HepG2 (cell line): ENCODE measurements at regions not wholly inside any gene's neighbourhood (a gene's known extent, or its start where the extent isn't known, plus 50 kb on each side); places are given as distances from the start of the nearest gene placed in this dataset.

Experiments used
- HDAC6 ChIP-seq: fragments of 200-600 bp; sonication (generic); IDR thresholded peaks from 2 replicates; pipeline ENCODE4 v1.7.0; 2017; ENCODE audit warnings: mild to moderate bottlenecking, antibody characterized with exemption, low read length, low read depth
- PHF8 ChIP-seq: sonication (generic); formaldehyde crosslinking; IDR thresholded peaks from 2 replicates; pipeline ENCODE4 v1.5.0; 2020; ENCODE audit warnings: missing genetic modification reagents
- RNF219 ChIP-seq: sonication (generic); formaldehyde crosslinking; IDR thresholded peaks from 2 replicates; pipeline ENCODE4 v1.5.0; 2020; ENCODE audit warnings: mild to moderate bottlenecking, missing genetic modification reagents
- ZNF83 ChIP-seq: sonication (generic); formaldehyde crosslinking; IDR thresholded peaks from 2 replicates; pipeline ENCODE4 v1.4.0; 2020; ENCODE audit warnings: missing genetic modification reagents, mild to moderate bottlenecking, borderline replicate concordance

- TF ChIP-seq PHF8 (CRISPR knock-in tag), result no peak
- TF ChIP-seq ZNF83 (CRISPR knock-in tag), result no peak
- TF ChIP-seq RNF219, result no peak
- TF ChIP-seq HDAC6, result no peak
Measured at GRCh38 chr9:20042128-20042711, 253.4 kb upstream of the SLC24A2 start.
